ENCODE measurements at regions not wholly inside any gene's neighbourhood (a gene's known extent, or its start where the extent isn't known, plus 50 kb on each side); places are given as distances from the start of the nearest gene placed in this dataset.
A peak's percentile ranks its signal among the peaks of the same experiment; 100 is the strongest.

GRCh38 chr5:39482098-39482497, 57.3 kb upstream of the DAB2 start:
- Histone ChIP-seq H2BK15ac (ENCODE audit: low read depth, low read length) (no peak overlapping the region), H3K79me2 (ENCODE audit: insufficient read depth, low read length) (no peaks in the 10 kb centered on the region), H3K9me3 (ENCODE audit: control insufficient read depth, low read depth, low read length) (no peaks in the 10 kb centered on the region), H2AK5ac (ENCODE audit: insufficient read length, low read length) (no peak overlapping the region), H2BK120ac (ENCODE audit: low read depth, low read length, poor library complexity, severe bottlenecking) (no peak overlapping the region), H3K9ac (ENCODE audit: extremely low read depth, insufficient read length, low read length) (no peak overlapping the region), H2BK12ac (ENCODE audit: insufficient read length, low read depth, low read length) (no peak overlapping the region), H3K23me2 (ENCODE audit: insufficient read length, low read depth, low read length, poor library complexity, severe bottlenecking) (no peaks in the 10 kb centered on the region), H3K4me2 (ENCODE audit: insufficient read depth, insufficient read length, low read length) (no peak overlapping the region), H4K8ac (replicated peaks; ENCODE audit: insufficient read length, low read depth, low read length) (no peak overlapping the region), H2BK5ac (ENCODE audit: insufficient read length, low read length) (no peak overlapping the region), H3K4ac (ENCODE audit: low read depth, low read length) (no peak overlapping the region), H3K4me1 (ENCODE audit: insufficient read depth, low read length) (no peaks in the 10 kb centered on the region), H4K20me1 (ENCODE audit: control insufficient read depth, insufficient read depth, insufficient read length) (no peaks in the 10 kb centered on the region), H4K91ac (ENCODE audit: insufficient read length, low read depth, low read length) (no peak overlapping the region), H3K14ac (ENCODE audit: insufficient read depth, low read length) (no peak overlapping the region), H3K27me3 (ENCODE audit: insufficient read depth, low read length) (no peaks in the 10 kb centered on the region), H4K5ac (ENCODE audit: insufficient read length, low read depth, low read length) (no peak overlapping the region), H2AFZ (ENCODE audit: low read length) (no peak overlapping the region), H3K18ac (ENCODE audit: insufficient read length, low read depth, low read length) (no peak overlapping the region), H2BK20ac (ENCODE audit: low read depth, low read length, poor library complexity, severe bottlenecking) (no peak overlapping the region), H3K56ac (ENCODE audit: insufficient read length, low read depth, low read length) (no peak overlapping the region), H3K79me1 (ENCODE audit: insufficient read depth, low read depth, low read length, poor library complexity, severe bottlenecking) (no peaks in the 10 kb centered on the region), H3T11ph (ENCODE audit: low read length) (no peak overlapping the region), H3K27ac (ENCODE audit: insufficient read length, low read depth, low read length) (no peak overlapping the region), H3K23ac (ENCODE audit: insufficient read length, low read depth, low read length) (no peak overlapping the region)
- no peak overlapping the region for H3K4me3 Mint-ChIP-seq
- peaks cover 4 to 5% of the 10 kb centered on the region in 2 experiments; a peak in 3 of 4 replicates for H3K4me1 Mint-ChIP-seq
- H3K36me3 Mint-ChIP-seq (ENCODE audit: insufficient read depth in 1 of 3, low read depth in 3 of 3), result no peaks in the 10 kb centered on the region
- H3K27ac Mint-ChIP-seq, result peak overlapping the region in 1 of 3 experiments; percentile 29; a peak in 1 of 7 replicates
- no peaks in the 10 kb centered on the region for H3K9me3 Mint-ChIP-seq
- DNase-seq, result no peak
- no peak for TF ChIP-seq CTCF (conservative IDR thresholded peaks at IDR 0.05)
- WGBS (ENCODE audit: extremely low coverage, insufficient read length, low lambda C conversion rate), result no CpG with 5 or more reads among the region's 1 CpG
- H3K27me3 Mint-ChIP-seq (ENCODE audit: low read depth), result no peaks in the 10 kb centered on the region

Data from H9 (cell line).